GM21619 (cell line): ENCODE measurements at regions not wholly inside any gene's neighbourhood (a gene's known extent, or its start where the extent isn't known, plus 50 kb on each side); places are given as distances from the start of the nearest gene placed in this dataset.
"Not testable (repeated sequence)": the region's sequence is repeated elsewhere in the genome, so short reads cannot be mapped to it uniquely, and the experiment has no call there.

Source experiments
- ATAC-seq: cut with Tn5 transposase; IDR thresholded peaks from one replicate; pipeline ENCODE4 v1.9.1; 2021; ENCODE audit not compliant: unreplicated experiment

- no peak for ATAC-seq
Observed at GRCh38 chr9:29625931-29626330, 2052.7 kb upstream of the C9orf72 start.

- ATAC-seq = not testable (repeated sequence)
Observed at GRCh38 chr9:29628856-29629255, 2055.6 kb upstream of the C9orf72 start.

- ATAC-seq = no peak
Observed at GRCh38 chr9:29637471-29638237, 2064.4 kb upstream of the C9orf72 start.

- no peak for ATAC-seq
Observed at GRCh38 chr9:29640507-29640906, 2067.2 kb upstream of the C9orf72 start.

- no peak for ATAC-seq
Observed at GRCh38 chr9:29644514-29644913, 2071.2 kb upstream of the C9orf72 start.

GRCh38 chr9:29647451-29647850, 2074.2 kb upstream of the C9orf72 start:
- ATAC-seq = no peak

GRCh38 chr9:29648132-29648531, 2074.9 kb upstream of the C9orf72 start:
- ATAC-seq = no peak

GRCh38 chr9:29648601-29649000, 2075.3 kb upstream of the C9orf72 start:
- ATAC-seq = no peak

- no peak for ATAC-seq
Observed at GRCh38 chr9:29656641-29657406, 2083.5 kb upstream of the C9orf72 start.

GRCh38 chr9:29657821-29658220, 2084.5 kb upstream of the C9orf72 start:
- ATAC-seq = no peak

- no peak for ATAC-seq
Observed at GRCh38 chr9:29659014-29659413, 2085.7 kb upstream of the C9orf72 start.

- ATAC-seq = no peak
Observed at GRCh38 chr9:29659736-29660135, 2086.5 kb upstream of the C9orf72 start.

- ATAC-seq = no peak
Observed at GRCh38 chr9:29668732-29669131, 2095.5 kb upstream of the C9orf72 start.

GRCh38 chr9:29669613-29670012, 2096.3 kb upstream of the C9orf72 start:
- no peak for ATAC-seq

GRCh38 chr9:29685531-29685930, 2112.2 kb upstream of the C9orf72 start:
- ATAC-seq = no peak

GRCh38 chr9:29691145-29691544, 2117.9 kb upstream of the C9orf72 start:
- ATAC-seq = no peak

- no peak for ATAC-seq
Observed at GRCh38 chr9:29691758-29692407, 2118.6 kb upstream of the C9orf72 start.

- no peak for ATAC-seq
Observed at GRCh38 chr9:29697011-29697410, 2123.7 kb upstream of the C9orf72 start.

- no peak for ATAC-seq
Observed at GRCh38 chr9:29701559-29701958, 2128.3 kb upstream of the C9orf72 start.

- ATAC-seq = no peak
Observed at GRCh38 chr9:29701971-29702370, 2128.7 kb upstream of the C9orf72 start.

GRCh38 chr9:29714860-29715259, 2141.6 kb upstream of the C9orf72 start:
- no peak for ATAC-seq

GRCh38 chr9:29717631-29718030, 2144.3 kb upstream of the C9orf72 start:
- no peak for ATAC-seq
